ENCODE measurements at regions not wholly inside any gene's neighbourhood (a gene's known extent, or its start where the extent isn't known, plus 50 kb on each side); places are given as distances from the start of the nearest gene placed in this dataset.

DNA sequence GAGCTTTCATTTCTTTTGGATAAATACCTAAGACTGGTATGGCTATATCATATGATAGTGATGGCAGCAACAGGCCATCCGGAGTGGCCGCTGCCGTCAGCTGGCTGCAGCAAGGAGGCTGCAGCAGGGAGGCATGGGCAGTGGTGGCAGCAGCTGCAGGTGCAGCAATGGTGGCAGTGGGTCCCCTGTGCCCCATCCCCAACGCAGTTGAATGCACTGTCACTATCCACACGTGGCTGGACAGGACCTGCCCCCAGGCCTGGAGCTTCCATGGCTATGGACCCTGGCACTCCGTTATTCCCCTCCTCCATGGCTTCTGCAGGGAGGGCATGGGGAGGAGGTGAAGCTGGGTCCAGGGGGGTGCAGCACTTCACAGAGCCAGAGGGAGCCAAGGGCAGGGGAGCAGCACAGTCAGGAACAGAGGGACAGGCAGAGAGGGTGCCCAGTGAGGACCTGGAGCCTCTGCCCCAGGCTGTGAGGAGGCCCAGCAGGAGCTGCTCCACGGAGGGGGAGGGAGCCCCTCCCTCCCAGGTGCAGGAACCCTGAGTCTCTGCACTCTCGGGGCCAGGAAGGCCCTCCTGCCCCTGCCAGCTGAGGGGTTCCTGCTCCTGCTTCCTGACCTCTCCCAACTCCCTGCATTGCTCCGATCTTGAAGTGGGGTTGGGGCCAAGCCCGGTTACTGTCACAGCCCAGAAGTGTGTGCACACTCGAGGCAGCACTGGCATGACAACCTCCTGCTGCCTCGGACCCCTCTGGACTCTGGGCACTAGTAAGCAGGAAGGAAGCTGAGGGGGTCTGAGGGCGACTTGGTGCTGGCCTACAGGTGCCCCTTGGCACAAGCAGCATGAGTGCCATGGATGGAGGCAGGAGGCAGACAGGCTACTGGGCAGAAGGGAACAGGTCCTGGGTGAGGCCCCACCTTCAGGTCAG lies 466.3 kb downstream of the GUCY1A2 start:
- TF ChIP-seq POLR2A (IDR thresholded peaks at IDR 0.05) = no peak
- TF ChIP-seq POLR2AphosphoS5 (IDR thresholded peaks at IDR 0.05) = no peak

Measured in breast epithelium (tissue), 3 donors.